ENCODE measurements at regions not wholly inside any gene's neighbourhood (a gene's known extent, or its start where the extent isn't known, plus 50 kb on each side); places are given as distances from the start of the nearest gene placed in this dataset.
"Not testable (repeated sequence)": the region's sequence is repeated elsewhere in the genome, so short reads cannot be mapped to it uniquely, and the experiment has no call there.

DNA sequence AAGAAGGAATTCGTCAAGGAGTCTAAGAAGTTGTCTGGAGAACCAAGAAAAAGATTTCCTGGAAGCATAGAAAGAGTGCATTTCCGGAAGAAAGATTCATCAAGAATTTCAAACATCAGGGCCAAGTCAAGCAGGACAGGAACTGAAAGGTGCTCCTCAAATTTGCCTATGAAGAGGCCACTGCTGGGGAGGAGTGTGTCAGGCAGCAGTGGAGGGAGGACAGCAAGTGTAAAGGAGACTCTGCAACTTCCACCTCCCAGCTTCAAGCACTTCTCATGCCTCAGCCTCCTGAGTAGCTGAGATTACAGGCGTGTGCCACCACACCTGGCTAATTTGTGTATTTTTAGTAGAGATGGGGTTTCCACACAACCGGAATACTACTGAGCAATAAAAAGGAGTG, 105.8 kb upstream of the PLEKHM1 start:
- H3K27ac ChIP-seq (ENCODE audit: insufficient read depth in 1 of 2, low read depth in 1 of 2, low read length in 2 of 2, poor library complexity in 1 of 2, severe bottlenecking in 2 of 2); H3K4me1 ChIP-seq (ENCODE audit: control extremely low read depth in 1 of 4, control insufficient read depth in 4 of 4, insufficient read depth in 4 of 4, low read length in 3 of 4); H3K4me3 ChIP-seq (ENCODE audit: control insufficient read depth in 1 of 7, extremely low read depth in 1 of 7, insufficient read depth in 4 of 7, low read depth in 2 of 7, low read length in 6 of 7); H3K27me3 ChIP-seq (replicated peaks in 2 of 5; ENCODE audit: control insufficient read depth in 4 of 5, insufficient read depth in 5 of 5, low read length in 4 of 5); H3K9me3 ChIP-seq (ENCODE audit: control extremely low read depth in 1 of 5, control insufficient read depth in 4 of 5, insufficient read depth in 2 of 5, low read depth in 1 of 5, low read length in 4 of 5); H3K36me3 ChIP-seq (ENCODE audit: control insufficient read depth in 4 of 4, insufficient read depth in 4 of 4, low read length in 3 of 4); CTCF ChIA-PET; DNase-seq; POLR2A ChIA-PET: not testable (repeated sequence)
- 100% methylated on average over 1 of the region's 4 CpGs for WGBS (ENCODE audit: insufficient coverage)

DNA sequence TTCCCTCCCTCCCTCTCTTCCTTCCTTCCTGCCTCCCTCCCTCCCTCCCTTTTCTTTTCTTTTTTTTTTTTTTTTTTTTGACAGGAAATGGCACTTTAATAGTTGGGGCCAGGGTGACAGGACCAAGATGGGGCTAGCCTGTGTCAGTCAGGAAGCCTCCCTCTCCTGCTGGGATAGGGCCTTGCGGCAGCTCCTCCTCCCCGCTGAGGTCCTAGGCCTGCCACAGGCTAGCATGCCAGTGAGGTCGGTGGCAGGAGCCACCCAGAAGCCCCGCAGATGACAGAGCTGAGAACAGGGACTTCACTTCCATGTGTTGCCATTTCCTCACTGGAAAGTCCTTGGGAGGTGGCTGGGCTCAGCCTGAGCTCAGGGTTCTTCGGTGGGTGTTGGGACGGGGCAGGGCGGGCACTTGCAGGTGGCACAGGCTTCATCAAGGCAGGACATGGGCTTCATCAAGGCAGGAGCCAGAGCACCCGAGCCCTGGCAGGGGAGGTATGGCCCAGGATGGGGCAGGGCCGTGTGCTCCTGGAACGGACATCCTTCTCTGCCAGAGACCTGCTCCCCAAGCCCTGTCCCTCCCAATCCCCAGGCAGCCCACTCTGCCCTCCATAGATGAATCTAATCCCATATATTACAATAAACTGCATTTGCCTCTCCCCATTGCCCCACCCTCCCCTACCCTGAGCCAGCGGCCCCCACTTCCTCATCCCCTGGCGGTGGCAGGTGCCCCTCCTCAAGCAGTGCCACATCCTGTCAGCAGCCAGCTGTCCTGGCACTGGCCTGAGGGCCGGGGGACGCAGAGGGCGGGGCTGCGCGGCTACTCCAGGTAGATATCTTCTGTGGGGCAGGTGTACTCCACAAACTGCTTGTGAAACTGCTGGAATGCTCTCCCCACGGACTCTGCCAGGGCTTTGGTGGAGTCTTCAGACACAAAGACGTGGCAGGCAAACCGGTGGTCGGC, 109.8 kb upstream of the PLEKHM1 start:
- H3K27me3 ChIP-seq (replicated peaks in 2 of 5; ENCODE audit: control insufficient read depth in 4 of 5, insufficient read depth in 5 of 5, low read length in 4 of 5); H3K4me3 ChIP-seq (ENCODE audit: control insufficient read depth in 1 of 7, extremely low read depth in 1 of 7, insufficient read depth in 4 of 7, low read depth in 2 of 7, low read length in 6 of 7); POLR2A ChIA-PET; H3K27ac ChIP-seq (ENCODE audit: insufficient read depth in 1 of 2, low read depth in 1 of 2, low read length in 2 of 2, poor library complexity in 1 of 2, severe bottlenecking in 2 of 2); CTCF ChIA-PET; H3K4me1 ChIP-seq (ENCODE audit: control extremely low read depth in 1 of 4, control insufficient read depth in 4 of 4, insufficient read depth in 4 of 4, low read length in 3 of 4); H3K36me3 ChIP-seq (ENCODE audit: control insufficient read depth in 4 of 4, insufficient read depth in 4 of 4, low read length in 3 of 4); H3K9me3 ChIP-seq (ENCODE audit: control extremely low read depth in 1 of 5, control insufficient read depth in 4 of 5, insufficient read depth in 2 of 5, low read depth in 1 of 5, low read length in 4 of 5): not testable (repeated sequence)
- WGBS (ENCODE audit: insufficient coverage): no CpG with 5 or more reads among the region's 21 CpGs
- DNase-seq: peak in 1 of 3 donors; percentile 59

DNA sequence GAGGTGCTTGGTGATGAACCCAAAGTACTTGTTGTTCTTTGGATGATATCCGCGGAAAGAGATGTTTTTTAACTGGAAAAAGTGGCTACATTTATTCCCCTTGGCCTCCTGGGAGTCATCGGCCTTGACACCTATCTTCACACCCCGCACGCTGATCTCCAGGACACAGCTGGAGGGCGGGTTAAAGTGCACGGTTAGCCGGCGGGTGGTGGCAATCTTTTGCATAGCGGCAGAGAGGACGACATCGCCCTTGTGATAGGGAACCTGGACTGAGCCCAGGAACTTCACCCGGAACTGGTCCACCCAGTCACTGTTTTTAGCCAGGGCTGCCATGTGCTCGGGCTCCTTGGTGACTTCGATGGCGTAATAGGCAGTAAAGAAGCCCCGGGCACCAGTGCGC, 110.5 kb upstream of the PLEKHM1 start:
- H3K4me1 ChIP-seq (ENCODE audit: control extremely low read depth in 1 of 4, control insufficient read depth in 4 of 4, insufficient read depth in 4 of 4, low read length in 3 of 4); DNase-seq; H3K4me3 ChIP-seq (ENCODE audit: control insufficient read depth in 1 of 7, extremely low read depth in 1 of 7, insufficient read depth in 4 of 7, low read depth in 2 of 7, low read length in 6 of 7); POLR2A ChIA-PET; H3K9me3 ChIP-seq (ENCODE audit: control extremely low read depth in 1 of 5, control insufficient read depth in 4 of 5, insufficient read depth in 2 of 5, low read depth in 1 of 5, low read length in 4 of 5); H3K27ac ChIP-seq (ENCODE audit: insufficient read depth in 1 of 2, low read depth in 1 of 2, low read length in 2 of 2, poor library complexity in 1 of 2, severe bottlenecking in 2 of 2); CTCF ChIA-PET; H3K36me3 ChIP-seq (ENCODE audit: control insufficient read depth in 4 of 4, insufficient read depth in 4 of 4, low read length in 3 of 4); H3K27me3 ChIP-seq (replicated peaks in 2 of 5; ENCODE audit: control insufficient read depth in 4 of 5, insufficient read depth in 5 of 5, low read length in 4 of 5): not testable (repeated sequence)
- 95% methylated on average over 4 of the region's 18 CpGs for WGBS (ENCODE audit: insufficient coverage)

DNA sequence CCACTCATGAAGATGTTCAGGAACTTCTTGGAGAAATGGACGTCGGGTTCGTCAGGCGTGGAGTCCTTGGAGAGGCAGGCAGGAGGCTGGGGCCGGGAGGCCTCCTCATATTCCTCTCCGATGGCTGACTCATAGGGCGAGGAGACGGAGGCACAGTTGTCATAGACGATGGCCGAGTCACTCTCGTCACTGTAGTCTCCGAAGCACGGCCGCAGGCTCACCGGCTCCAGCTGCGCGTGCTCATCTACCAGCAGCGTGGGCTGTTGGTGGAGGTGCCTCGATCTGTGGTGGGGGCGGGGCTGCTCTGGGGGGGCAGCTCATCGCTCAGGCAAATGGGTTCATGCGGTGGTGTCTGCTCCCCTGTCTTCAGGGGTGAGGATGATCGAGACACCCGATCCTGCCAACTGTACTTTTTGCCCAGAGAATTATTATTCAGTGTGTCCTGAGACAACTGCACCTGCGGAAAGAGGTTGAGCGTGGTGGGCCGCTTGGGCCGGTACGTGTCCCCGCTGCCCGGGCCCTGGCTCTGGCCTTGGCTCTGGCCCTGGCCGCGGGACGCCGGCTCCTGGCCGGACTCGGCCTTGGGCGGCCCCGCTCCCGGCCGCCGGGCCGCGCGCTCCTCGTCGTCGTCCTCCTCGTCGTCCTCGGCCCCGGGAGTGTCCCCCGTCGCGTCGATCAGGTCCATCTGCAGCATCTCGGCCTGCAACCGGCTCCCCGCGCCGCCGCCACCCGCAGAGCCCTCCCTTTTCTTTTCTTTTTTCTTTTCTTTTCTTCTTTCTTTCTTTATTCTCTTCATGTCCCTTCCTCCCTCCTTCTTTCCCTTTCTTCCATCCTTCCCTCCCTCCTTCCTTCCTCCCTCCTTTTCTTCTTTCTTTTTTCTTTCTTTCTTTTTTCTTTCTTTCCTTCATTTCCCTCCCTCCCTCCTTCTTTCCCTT, 111.4 kb upstream of the PLEKHM1 start:
- 91% methylated on average over 10 of the region's 63 CpGs for WGBS (ENCODE audit: insufficient coverage)
- H3K27ac ChIP-seq (ENCODE audit: insufficient read depth in 1 of 2, low read depth in 1 of 2, low read length in 2 of 2, poor library complexity in 1 of 2, severe bottlenecking in 2 of 2); H3K9me3 ChIP-seq (ENCODE audit: control extremely low read depth in 1 of 5, control insufficient read depth in 4 of 5, insufficient read depth in 2 of 5, low read depth in 1 of 5, low read length in 4 of 5); H3K36me3 ChIP-seq (ENCODE audit: control insufficient read depth in 4 of 4, insufficient read depth in 4 of 4, low read length in 3 of 4); H3K4me1 ChIP-seq (ENCODE audit: control extremely low read depth in 1 of 4, control insufficient read depth in 4 of 4, insufficient read depth in 4 of 4, low read length in 3 of 4); H3K4me3 ChIP-seq (ENCODE audit: control insufficient read depth in 1 of 7, extremely low read depth in 1 of 7, insufficient read depth in 4 of 7, low read depth in 2 of 7, low read length in 6 of 7); CTCF ChIA-PET; H3K27me3 ChIP-seq (replicated peaks in 2 of 5; ENCODE audit: control insufficient read depth in 4 of 5, insufficient read depth in 5 of 5, low read length in 4 of 5); DNase-seq; POLR2A ChIA-PET: not testable (repeated sequence)

DNA sequence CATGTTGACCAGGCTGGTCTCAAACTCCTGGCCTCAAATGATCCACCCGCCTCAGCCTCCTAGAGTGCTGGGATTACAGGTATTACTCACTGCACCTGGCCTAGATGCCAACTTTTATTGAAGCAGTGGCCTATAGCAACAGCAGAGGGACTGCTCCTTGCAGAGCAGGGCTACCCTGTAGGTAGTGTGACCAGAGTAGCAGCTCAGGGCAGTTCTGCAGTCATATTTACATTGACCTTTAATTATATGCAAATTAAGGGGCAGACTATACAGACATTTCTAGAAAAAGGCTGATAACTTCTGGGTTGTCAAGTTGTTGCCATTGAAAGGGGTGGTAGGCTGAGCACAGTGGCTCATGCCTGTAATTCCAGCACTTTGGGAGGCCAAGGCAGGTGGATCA, 115.2 kb upstream of the PLEKHM1 start:
- H3K27ac ChIP-seq (ENCODE audit: insufficient read depth in 1 of 2, low read depth in 1 of 2, low read length in 2 of 2, poor library complexity in 1 of 2, severe bottlenecking in 2 of 2); DNase-seq; H3K9me3 ChIP-seq (ENCODE audit: control extremely low read depth in 1 of 5, control insufficient read depth in 4 of 5, insufficient read depth in 2 of 5, low read depth in 1 of 5, low read length in 4 of 5); H3K4me1 ChIP-seq (ENCODE audit: control extremely low read depth in 1 of 4, control insufficient read depth in 4 of 4, insufficient read depth in 4 of 4, low read length in 3 of 4); POLR2A ChIA-PET; H3K27me3 ChIP-seq (replicated peaks in 2 of 5; ENCODE audit: control insufficient read depth in 4 of 5, insufficient read depth in 5 of 5, low read length in 4 of 5); H3K36me3 ChIP-seq (ENCODE audit: control insufficient read depth in 4 of 4, insufficient read depth in 4 of 4, low read length in 3 of 4); H3K4me3 ChIP-seq (ENCODE audit: control insufficient read depth in 1 of 7, extremely low read depth in 1 of 7, insufficient read depth in 4 of 7, low read depth in 2 of 7, low read length in 6 of 7): not testable (repeated sequence)
- WGBS (ENCODE audit: insufficient coverage): no CpG with 5 or more reads among the region's 1 CpG
- CTCF ChIA-PET: interaction anchor here (2.1 kb wide), 1 partner anchor 13 kb away, joined by 6 read pairs; no protein-coding TSS in a partner anchor

DNA sequence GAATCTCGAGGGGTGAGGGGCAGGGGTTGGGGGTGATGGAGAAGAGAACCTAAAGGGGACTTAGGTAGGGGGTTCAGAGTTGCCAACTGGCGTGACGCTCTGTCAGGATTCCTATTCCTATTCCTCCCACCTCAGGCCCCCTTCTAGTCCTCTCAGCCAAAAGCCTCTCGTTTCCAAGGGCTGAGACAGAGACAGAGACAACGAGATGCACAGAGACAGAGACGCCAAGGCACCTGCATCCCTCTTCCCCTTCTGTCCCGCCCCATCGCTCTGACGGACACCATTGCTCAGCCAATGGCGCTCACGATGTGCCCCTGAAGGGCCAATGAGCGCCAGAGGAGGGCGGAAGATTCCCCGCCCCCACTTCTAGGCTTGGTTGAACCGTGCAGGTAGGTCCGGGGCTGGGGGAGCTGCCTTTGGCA, 129.5 kb upstream of the PLEKHM1 start:
- CTCF ChIA-PET: not testable (repeated sequence)

DNA sequence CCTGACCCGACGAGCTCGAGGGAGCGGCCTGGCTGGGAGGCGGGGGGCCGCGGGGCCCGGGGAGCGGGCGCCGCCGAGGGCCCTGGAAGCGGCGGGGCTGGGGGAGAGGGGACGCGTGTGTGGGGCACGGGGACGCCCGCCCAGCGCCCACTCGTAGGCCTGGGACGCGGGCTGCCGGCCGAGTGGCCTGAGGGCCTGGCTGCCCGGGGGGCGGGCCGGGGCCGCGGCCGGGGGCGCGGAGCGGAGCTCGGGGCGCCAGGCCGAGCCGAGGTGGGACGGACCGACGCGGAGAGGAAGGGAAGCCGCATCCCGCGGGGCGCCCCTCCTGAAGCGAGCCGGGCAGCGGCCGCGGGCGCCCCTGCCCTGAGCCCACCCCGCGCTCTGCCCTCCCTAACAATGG, 129.9 kb upstream of the PLEKHM1 start:
- H3K36me3 ChIP-seq (ENCODE audit: control insufficient read depth in 4 of 4, insufficient read depth in 4 of 4, low read length in 3 of 4); H3K27ac ChIP-seq (ENCODE audit: insufficient read depth in 1 of 2, low read depth in 1 of 2, low read length in 2 of 2, poor library complexity in 1 of 2, severe bottlenecking in 2 of 2); H3K27me3 ChIP-seq (replicated peaks in 2 of 5; ENCODE audit: control insufficient read depth in 4 of 5, insufficient read depth in 5 of 5, low read length in 4 of 5); CTCF ChIA-PET; H3K9me3 ChIP-seq (ENCODE audit: control extremely low read depth in 1 of 5, control insufficient read depth in 4 of 5, insufficient read depth in 2 of 5, low read depth in 1 of 5, low read length in 4 of 5); H3K4me1 ChIP-seq (ENCODE audit: control extremely low read depth in 1 of 4, control insufficient read depth in 4 of 4, insufficient read depth in 4 of 4, low read length in 3 of 4); POLR2A ChIA-PET: not testable (repeated sequence)
- DNase-seq: peak in 2 of 3 donors; percentile 3 to 13
- 0% methylated on average over 28 of the region's 54 CpGs for WGBS (ENCODE audit: insufficient coverage)
- peak overlapping the region; percentile 31 to 69 (median 52) for H3K4me3 ChIP-seq (ENCODE audit: control insufficient read depth in 1 of 7, extremely low read depth in 1 of 7, insufficient read depth in 4 of 7, low read depth in 2 of 7, low read length in 6 of 7)

More for the DNA sequence above, 129.5 kb upstream of the PLEKHM1 start:
- H3K9me3 ChIP-seq (ENCODE audit: control extremely low read depth in 1 of 5, control insufficient read depth in 4 of 5, insufficient read depth in 2 of 5, low read depth in 1 of 5, low read length in 4 of 5); H3K27ac ChIP-seq (ENCODE audit: insufficient read depth in 1 of 2, low read depth in 1 of 2, low read length in 2 of 2, poor library complexity in 1 of 2, severe bottlenecking in 2 of 2); H3K4me1 ChIP-seq (ENCODE audit: control extremely low read depth in 1 of 4, control insufficient read depth in 4 of 4, insufficient read depth in 4 of 4, low read length in 3 of 4); H3K36me3 ChIP-seq (ENCODE audit: control insufficient read depth in 4 of 4, insufficient read depth in 4 of 4, low read length in 3 of 4); H3K27me3 ChIP-seq (replicated peaks in 2 of 5; ENCODE audit: control insufficient read depth in 4 of 5, insufficient read depth in 5 of 5, low read length in 4 of 5); POLR2A ChIA-PET: not testable (repeated sequence)
- H3K4me3 ChIP-seq (ENCODE audit: control insufficient read depth in 1 of 7, extremely low read depth in 1 of 7, insufficient read depth in 4 of 7, low read depth in 2 of 7, low read length in 6 of 7): peak overlapping the region in 6 of 7 experiments; percentile 31 to 69 (median 51)
- DNase-seq: peak; percentile 24 to 65 (median 50)
- no CpG with 5 or more reads among the region's 16 CpGs for WGBS (ENCODE audit: insufficient coverage)

Data from common myeloid progenitor, CD34-positive (primary cell).